ENCODE measurements at regions not wholly inside any gene's neighbourhood (a gene's known extent, or its start where the extent isn't known, plus 50 kb on each side); places are given as distances from the start of the nearest gene placed in this dataset.
"Not testable (repeated sequence)": the region's sequence is repeated elsewhere in the genome, so short reads cannot be mapped to it uniquely, and the experiment has no call there.

- H3K4me3 Mint-ChIP-seq (ENCODE audit: unreplicated experiment) = no peak overlapping the region
- H3K4me1 Mint-ChIP-seq (ENCODE audit: low read depth) = no peaks in the 10 kb centered on the region
- H3K27me3 Mint-ChIP-seq (ENCODE audit: low read depth) = no peaks in the 10 kb centered on the region
- no peaks in the 10 kb centered on the region for H3K36me3 Mint-ChIP-seq (ENCODE audit: low read depth)
- H3K27ac Mint-ChIP-seq (ENCODE audit: unreplicated experiment) = no peak overlapping the region
- no peak for TF ChIP-seq CTCF (IDR thresholded peaks at IDR 0.05)
- no peak for DNase-seq (ENCODE audit: low spot score)
- peaks cover 24% of the 10 kb centered on the region for H3K9me3 Mint-ChIP-seq (ENCODE audit: low read depth)
Observed at GRCh38 chr14:46444666-46445065, 206.9 kb downstream of the RPL10L start.

GRCh38 chr14:46433381-46433780 is 218.2 kb downstream of the RPL10L start:
- no peaks in the 10 kb centered on the region for H3K9me3 Mint-ChIP-seq (ENCODE audit: low read depth)
- TF ChIP-seq CTCF (IDR thresholded peaks at IDR 0.05) = no peak
- H3K36me3 Mint-ChIP-seq (ENCODE audit: low read depth) = no peaks in the 10 kb centered on the region
- DNase-seq (ENCODE audit: low spot score) = no peak
- H3K27me3 Mint-ChIP-seq (ENCODE audit: low read depth) = no peaks in the 10 kb centered on the region
- H3K4me1 Mint-ChIP-seq (ENCODE audit: low read depth) = no peaks in the 10 kb centered on the region
- no peak overlapping the region for H3K27ac Mint-ChIP-seq (ENCODE audit: unreplicated experiment)
- no peak overlapping the region for H3K4me3 Mint-ChIP-seq (ENCODE audit: unreplicated experiment)

- no peaks in the 10 kb centered on the region for H3K9me3 Mint-ChIP-seq (ENCODE audit: low read depth)
- H3K4me3 Mint-ChIP-seq (ENCODE audit: unreplicated experiment) = no peak overlapping the region
- H3K36me3 Mint-ChIP-seq (ENCODE audit: low read depth) = no peaks in the 10 kb centered on the region
- no peaks in the 10 kb centered on the region for H3K27me3 Mint-ChIP-seq (ENCODE audit: low read depth)
- no peaks in the 10 kb centered on the region for H3K4me1 Mint-ChIP-seq (ENCODE audit: low read depth)
- H3K27ac Mint-ChIP-seq (ENCODE audit: unreplicated experiment) = no peak overlapping the region
- DNase-seq (ENCODE audit: low spot score) = no peak
- TF ChIP-seq CTCF (IDR thresholded peaks at IDR 0.05) = no peak
Observed at GRCh38 chr14:46432516-46432915, 219.1 kb downstream of the RPL10L start.

GRCh38 chr14:46417066-46417465 is 234.5 kb downstream of the RPL10L start:
- H3K27me3 Mint-ChIP-seq (ENCODE audit: low read depth) = no peaks in the 10 kb centered on the region
- no peak overlapping the region for H3K27ac Mint-ChIP-seq (ENCODE audit: unreplicated experiment)
- no peak for TF ChIP-seq CTCF (IDR thresholded peaks at IDR 0.05)
- no peaks in the 10 kb centered on the region for H3K36me3 Mint-ChIP-seq (ENCODE audit: low read depth)
- H3K4me1 Mint-ChIP-seq (ENCODE audit: low read depth) = no peaks in the 10 kb centered on the region
- DNase-seq (ENCODE audit: low spot score) = no peak
- H3K9me3 Mint-ChIP-seq (ENCODE audit: low read depth) = peaks cover 14% of the 10 kb centered on the region
- H3K4me3 Mint-ChIP-seq (ENCODE audit: unreplicated experiment) = no peak overlapping the region

- Mint-ChIP-seq H3K4me3 (ENCODE audit: unreplicated experiment) (no peak overlapping the region), H3K27me3 (ENCODE audit: low read depth) (peaks cover 2% of the 10 kb centered on the region), H3K4me1 (ENCODE audit: low read depth) (no peaks in the 10 kb centered on the region), H3K36me3 (ENCODE audit: low read depth) (no peaks in the 10 kb centered on the region), H3K9me3 (ENCODE audit: low read depth) (no peaks in the 10 kb centered on the region), H3K27ac (ENCODE audit: unreplicated experiment) (no peak overlapping the region)
- DNase-seq (ENCODE audit: low spot score) = no peak
- no peak for TF ChIP-seq CTCF (IDR thresholded peaks at IDR 0.05)
Observed at GRCh38 chr14:46404865-46405811, 246.4 kb downstream of the RPL10L start.

GRCh38 chr14:46402001-46402690 is 249.4 kb downstream of the RPL10L start:
- not testable (repeated sequence) for H3K4me3 Mint-ChIP-seq (ENCODE audit: unreplicated experiment); H3K27me3 Mint-ChIP-seq (ENCODE audit: low read depth); DNase-seq (ENCODE audit: low spot score); H3K4me1 Mint-ChIP-seq (ENCODE audit: low read depth); H3K9me3 Mint-ChIP-seq (ENCODE audit: low read depth); H3K36me3 Mint-ChIP-seq (ENCODE audit: low read depth); H3K27ac Mint-ChIP-seq (ENCODE audit: unreplicated experiment)

Measured in chondrocyte (in vitro differentiated cells).